D721Med (cell line): ENCODE measurements at regions not wholly inside any gene's neighbourhood (a gene's known extent, or its start where the extent isn't known, plus 50 kb on each side); places are given as distances from the start of the nearest gene placed in this dataset.
"Not testable (repeated sequence)": the region's sequence is repeated elsewhere in the genome, so short reads cannot be mapped to it uniquely, and the experiment has no call there.

Source experiments
- DNase-seq: peaks from one replicate; pipeline ENCODE4 v3.0.0; 2011; ENCODE audit warnings: low spot score; ENCODE audit not compliant: insufficient read length
- FAIRE-seq: peaks from 2 replicates; lab custom pipeline; 2011; peaks lifted over from hg19 to GRCh38; lab: Jason Lieb, UNC
- TF ChIP-seq, protein P1 (sequence below): IDR thresholded peaks from 2 replicates; pipeline ENCODE4 v1.5.1; 2012; ENCODE audit warnings: mild to moderate bottlenecking, control low read depth; ENCODE audit not compliant: insufficient read depth; ENCODE audit errors: missing control alignments

DNA sequence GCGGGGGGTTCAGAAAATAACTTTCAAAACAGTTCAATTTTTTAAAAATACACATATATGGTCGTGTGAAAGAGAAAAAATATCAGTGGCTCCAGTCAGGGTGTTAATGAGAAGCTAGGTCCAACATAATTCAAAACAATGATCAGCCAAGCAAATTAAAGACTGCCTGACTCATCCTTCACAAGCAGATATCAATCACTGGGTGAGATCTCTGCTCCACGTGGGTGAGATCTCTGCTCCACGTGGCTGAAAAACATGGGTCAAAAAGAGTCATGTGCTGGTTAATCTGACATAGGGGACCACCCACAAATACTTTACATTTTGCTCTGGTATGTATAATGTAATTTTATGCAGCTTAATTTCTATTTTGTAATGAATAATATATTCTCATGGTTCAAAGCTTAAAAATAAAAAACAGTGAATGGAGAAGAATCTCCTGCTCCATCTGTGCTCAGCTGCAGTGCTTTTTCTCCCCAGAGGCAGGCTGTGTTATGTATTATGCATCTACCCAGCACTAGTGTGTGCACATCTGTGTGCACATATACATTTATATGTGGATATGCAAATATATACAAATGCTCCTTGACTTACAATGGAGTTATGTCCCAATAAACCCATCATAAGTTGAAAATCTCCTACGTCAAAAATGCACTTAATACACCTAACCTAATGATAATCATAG, 93.1 kb upstream of the S1PR3 start:
- FAIRE-seq (no peak), DNase-seq (no peak)
- TF ChIP-seq, protein P1, sequence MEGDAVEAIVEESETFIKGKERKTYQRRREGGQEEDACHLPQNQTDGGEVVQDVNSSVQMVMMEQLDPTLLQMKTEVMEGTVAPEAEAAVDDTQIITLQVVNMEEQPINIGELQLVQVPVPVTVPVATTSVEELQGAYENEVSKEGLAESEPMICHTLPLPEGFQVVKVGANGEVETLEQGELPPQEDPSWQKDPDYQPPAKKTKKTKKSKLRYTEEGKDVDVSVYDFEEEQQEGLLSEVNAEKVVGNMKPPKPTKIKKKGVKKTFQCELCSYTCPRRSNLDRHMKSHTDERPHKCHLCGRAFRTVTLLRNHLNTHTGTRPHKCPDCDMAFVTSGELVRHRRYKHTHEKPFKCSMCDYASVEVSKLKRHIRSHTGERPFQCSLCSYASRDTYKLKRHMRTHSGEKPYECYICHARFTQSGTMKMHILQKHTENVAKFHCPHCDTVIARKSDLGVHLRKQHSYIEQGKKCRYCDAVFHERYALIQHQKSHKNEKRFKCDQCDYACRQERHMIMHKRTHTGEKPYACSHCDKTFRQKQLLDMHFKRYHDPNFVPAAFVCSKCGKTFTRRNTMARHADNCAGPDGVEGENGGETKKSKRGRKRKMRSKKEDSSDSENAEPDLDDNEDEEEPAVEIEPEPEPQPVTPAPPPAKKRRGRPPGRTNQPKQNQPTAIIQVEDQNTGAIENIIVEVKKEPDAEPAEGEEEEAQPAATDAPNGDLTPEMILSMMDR: no peak

GRCh38 chr9:88905506-88905905, 85.8 kb upstream of the S1PR3 start:
- DNase-seq (no peak), FAIRE-seq (no peak)
- TF ChIP-seq, protein P1: no peak

GRCh38 chr9:88915916-88916315, 75.4 kb upstream of the S1PR3 start:
- DNase-seq (no peak), FAIRE-seq (no peak)
- TF ChIP-seq, protein P1: no peak

- DNase-seq (no peak), FAIRE-seq (no peak)
- TF ChIP-seq, protein P1: no peak
Measured at GRCh38 chr9:88916894-88917293, 74.4 kb upstream of the S1PR3 start.

- no peak for FAIRE-seq
- DNase-seq: no peak
- TF ChIP-seq, protein P1: no peak
Measured at GRCh38 chr9:88917375-88917774, 73.9 kb upstream of the S1PR3 start.

DNA sequence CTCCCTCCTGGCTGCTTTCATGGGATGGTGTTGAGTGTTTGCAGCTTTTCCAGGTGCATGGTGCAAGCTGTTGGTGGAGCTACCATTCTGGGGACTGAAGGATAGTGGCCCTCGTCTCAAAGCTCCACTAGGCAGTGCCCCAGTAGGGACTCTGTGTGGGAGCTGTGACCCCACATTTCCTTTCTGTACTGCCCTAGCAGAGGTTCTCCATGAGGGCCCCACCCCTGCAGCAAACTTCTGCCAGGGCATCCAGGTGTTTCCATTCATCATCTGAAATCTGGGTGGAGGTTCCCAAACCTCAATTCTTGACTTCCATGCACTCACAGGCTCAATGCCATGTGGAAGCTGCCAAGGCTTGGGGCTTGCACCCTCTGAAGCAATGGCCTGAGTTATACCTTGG, 72.7 kb upstream of the S1PR3 start:
- DNase-seq, FAIRE-seq: not testable (repeated sequence)

- DNase-seq (no peak), FAIRE-seq (no peak)
- TF ChIP-seq, protein P1: no peak
Measured at GRCh38 chr9:88920645-88921044, 70.6 kb upstream of the S1PR3 start.
